HG03460 (cell line): ENCODE measurements at regions not wholly inside any gene's neighbourhood (a gene's known extent, or its start where the extent isn't known, plus 50 kb on each side); places are given as distances from the start of the nearest gene placed in this dataset.
"Not testable (repeated sequence)": the region's sequence is repeated elsewhere in the genome, so short reads cannot be mapped to it uniquely, and the experiment has no call there.

ENCODE experiments used
- ATAC-seq: cut with Tn5 transposase; IDR thresholded peaks from one replicate; pipeline ENCODE4 v1.9.1; 2021; ENCODE audit not compliant: unreplicated experiment

- no peak for ATAC-seq
These were observed 164.2 kb downstream of the VAPA start for GRCh38 chr18:10077986-10078385.

- no peak for ATAC-seq
These were observed 166.6 kb downstream of the VAPA start for GRCh38 chr18:10080372-10080771.

GRCh38 chr18:10081492-10081891, 167.7 kb downstream of the VAPA start:
- ATAC-seq: no peak

GRCh38 chr18:10085416-10085815, 171.6 kb downstream of the VAPA start:
- no peak for ATAC-seq

GRCh38 chr18:10085876-10086275, 172.1 kb downstream of the VAPA start:
- ATAC-seq: no peak

GRCh38 chr18:10086458-10087210, 172.8 kb downstream of the VAPA start:
- ATAC-seq: no peak

GRCh38 chr18:10088734-10089133, 174.9 kb downstream of the VAPA start:
- ATAC-seq: no peak

- no peak for ATAC-seq
These were observed 176.1 kb downstream of the VAPA start for GRCh38 chr18:10089881-10090280.

DNA sequence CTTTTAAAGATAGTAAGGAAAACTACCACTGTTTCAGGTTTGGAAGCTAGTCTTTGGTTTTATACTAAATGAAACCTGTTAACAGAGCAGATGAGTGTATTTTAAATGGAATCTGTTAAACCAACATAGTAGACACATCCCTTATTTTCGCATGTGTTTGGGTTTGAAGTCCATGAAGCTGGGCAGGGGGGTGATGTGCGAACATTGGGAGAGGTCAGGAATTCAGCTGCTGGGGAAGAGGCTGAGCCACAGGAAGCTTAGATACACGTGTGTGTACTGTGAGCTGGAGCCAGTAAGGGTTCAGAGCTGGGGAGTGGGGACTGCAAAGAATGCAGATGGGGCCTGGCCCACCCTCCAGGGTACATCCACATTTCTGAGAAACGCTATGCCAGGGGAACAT, 176.9 kb downstream of the VAPA start:
- ATAC-seq: no peak

GRCh38 chr18:10093445-10093844, 179.6 kb downstream of the VAPA start:
- ATAC-seq: no peak

DNA sequence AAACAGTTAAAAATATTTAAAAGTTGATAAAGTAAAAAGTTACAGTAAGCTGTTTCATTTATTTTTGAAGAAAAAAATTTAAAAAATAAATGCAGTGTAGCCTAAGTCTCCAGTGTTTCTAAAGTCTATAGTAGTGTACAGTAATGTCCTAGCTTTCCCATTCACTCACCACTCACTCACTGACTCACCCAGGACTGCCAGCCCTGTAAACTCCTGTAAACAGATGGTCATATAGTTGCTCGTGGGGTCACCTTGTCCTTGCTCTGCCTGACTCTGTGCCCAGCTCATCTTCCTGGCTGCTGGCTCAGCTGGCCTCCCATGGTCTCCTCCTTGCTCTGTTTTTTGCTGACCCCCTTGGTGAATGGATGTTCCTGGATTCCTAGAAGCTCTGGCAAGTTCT, 180.3 kb downstream of the VAPA start:
- no peak for ATAC-seq

DNA sequence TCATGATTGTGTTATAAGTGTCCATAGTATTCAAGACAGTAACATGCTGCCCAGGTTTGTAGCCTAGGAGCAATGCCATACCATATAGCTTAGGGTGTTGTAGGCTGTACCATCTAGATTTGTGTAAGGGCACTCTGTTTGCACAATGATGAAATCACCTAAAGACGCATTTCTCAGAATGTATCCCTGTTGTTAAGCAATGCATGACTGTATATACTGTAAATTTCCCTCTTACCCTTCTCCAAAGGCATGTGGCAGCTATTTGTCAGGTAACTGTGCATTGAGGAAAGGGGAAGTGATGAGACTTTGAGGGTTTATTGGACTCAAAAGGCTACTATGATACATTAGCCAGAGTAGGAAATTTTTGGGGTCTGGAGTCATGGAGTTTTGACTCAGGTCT, 180.8 kb downstream of the VAPA start:
- ATAC-seq: no peak

- ATAC-seq: no peak
These were observed 181.5 kb downstream of the VAPA start for GRCh38 chr18:10095356-10095755.

GRCh38 chr18:10099539-10100140, 185.8 kb downstream of the VAPA start:
- ATAC-seq: no peak

DNA sequence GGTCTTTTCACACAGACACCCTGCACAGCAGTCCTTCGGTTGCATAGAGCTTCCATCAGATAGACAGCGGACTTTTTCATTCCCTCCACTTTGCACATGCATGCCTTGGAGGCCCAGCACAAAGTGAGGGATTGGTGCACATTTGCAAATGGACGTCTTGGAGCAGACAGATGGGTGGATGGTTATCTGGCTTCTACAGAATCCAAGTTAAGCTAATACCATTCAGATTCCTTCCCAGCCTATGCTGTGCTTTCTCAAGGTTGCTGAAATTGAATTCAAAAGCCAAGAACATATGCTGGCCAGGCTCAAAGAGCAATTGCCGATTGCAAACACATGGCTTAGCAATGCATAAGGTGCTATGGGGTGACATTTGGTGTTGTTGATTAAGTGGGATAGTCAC, 186.4 kb downstream of the VAPA start:
- ATAC-seq: no peak

GRCh38 chr18:10100941-10101701, 187.3 kb downstream of the VAPA start:
- ATAC-seq: no peak

GRCh38 chr18:10101729-10102128, 187.9 kb downstream of the VAPA start:
- no peak for ATAC-seq

DNA sequence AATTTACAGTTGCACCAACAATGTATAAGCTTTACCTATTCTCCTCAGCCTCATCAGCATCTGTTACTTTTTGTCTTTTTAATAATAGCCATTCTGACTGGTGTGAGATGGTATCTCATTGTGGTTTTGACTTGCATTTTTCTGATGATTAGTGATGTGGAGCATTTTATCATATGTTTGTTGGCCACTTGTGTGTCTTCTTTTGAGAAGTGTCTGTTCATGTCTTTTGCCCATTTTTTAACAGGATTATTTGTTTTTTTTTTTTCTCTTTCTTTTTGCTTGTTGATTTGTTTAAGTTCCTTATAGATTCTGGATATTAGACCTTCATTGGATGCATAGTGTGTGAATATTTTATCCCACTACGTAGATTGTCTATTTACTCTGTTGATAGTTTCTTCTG, 191.3 kb downstream of the VAPA start:
- ATAC-seq: not testable (repeated sequence)

DNA sequence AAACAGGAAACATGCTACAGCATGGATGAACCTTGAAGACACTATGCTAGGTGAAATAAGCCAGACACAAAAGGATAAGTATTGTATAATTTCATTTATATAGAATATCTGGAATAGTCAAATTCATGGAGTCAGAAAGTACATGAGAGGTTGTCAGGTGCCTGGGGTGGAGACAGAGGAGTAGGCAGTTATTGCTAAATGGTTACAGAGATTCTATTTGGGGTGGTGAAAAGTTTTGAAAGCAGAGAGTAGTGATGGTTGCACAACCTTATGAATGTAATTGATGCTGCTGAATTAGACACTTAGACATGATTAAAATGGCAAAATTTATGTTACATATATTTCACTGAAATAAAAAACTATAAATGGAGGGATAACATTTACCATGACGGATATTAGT, 197.4 kb downstream of the VAPA start:
- ATAC-seq: no peak

DNA sequence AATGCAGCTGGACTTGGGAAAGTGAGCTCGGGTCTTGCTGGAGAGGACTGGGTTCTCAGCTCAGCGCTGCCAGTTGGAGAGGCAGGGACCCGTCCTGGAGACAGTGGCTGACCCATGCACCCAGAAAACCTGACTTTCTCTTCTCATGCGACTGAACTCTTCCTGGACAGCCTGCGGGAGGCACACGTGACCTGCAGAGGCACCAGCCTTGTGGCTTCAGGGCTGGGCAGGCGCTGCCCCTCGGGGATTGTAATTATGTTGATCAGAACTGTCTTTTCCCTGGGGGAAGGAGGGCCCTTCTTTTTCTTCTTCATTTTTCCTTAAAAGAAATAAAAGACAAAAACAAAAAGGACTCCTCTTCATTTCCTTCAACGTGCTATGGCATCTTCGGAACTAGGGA, 198.1 kb downstream of the VAPA start:
- ATAC-seq: no peak

DNA sequence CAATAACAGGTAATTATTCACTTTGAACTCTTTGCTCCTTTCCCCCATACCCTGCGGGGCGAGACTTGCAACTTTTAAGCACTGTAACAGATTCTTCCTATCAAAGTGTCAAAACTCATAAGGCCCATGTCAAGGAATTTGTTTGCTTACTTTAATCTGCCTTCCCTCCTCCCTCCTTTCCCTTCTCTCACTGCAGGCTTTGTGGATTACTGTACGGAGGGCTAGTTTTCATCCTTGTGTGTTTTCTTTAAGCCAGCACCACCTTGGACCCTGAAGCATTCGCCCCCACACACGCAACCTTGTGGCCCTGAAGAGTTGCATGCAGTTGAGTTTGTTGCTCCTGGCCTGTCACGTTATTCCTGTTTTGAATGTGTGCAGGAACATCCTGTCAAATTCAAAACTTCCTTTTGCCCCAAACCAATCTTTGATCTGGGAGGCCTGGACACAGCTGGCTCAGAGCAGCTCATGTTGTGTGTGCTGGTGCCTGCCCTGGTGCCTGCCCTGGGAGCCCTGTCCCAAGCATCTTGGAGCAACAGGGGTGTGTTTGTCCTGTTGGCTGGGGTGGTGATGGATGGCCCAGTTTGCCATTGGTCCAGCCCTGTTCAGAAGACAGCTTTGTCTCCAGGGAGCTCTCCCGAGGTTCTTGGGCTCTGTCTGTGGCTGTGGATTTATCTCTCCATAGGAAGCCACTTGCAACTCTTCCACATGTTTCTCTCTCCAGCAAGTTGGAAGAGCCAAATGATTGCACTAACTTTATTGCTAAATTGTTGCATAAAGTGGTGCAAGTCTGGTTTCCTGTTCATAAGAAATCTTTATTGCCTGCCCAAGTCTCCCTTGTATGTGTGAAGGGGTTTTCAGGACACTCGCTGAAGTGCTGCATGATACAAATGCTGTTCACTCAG, 199.6 kb downstream of the VAPA start:
- ATAC-seq: no peak
